H1 (cell line): ENCODE measurements at regions not wholly inside any gene's neighbourhood (a gene's known extent, or its start where the extent isn't known, plus 50 kb on each side); places are given as distances from the start of the nearest gene placed in this dataset.

ENCODE experiments used
- BACH1 ChIP-seq: IDR thresholded peaks from 2 replicates; pipeline ENCODE4 v1.6.1; 2012; ENCODE audit warnings: low read length, improper control_type of control experiment
- RAD21 ChIP-seq, 2 experiments: IDR thresholded peaks in 1 of 2; conservative IDR thresholded peaks in 1 of 2; 2 replicates each; pipeline ENCODE4 v1.6.1; 2011; ENCODE audit warnings: low read depth in 2 of 2, low read length in 2 of 2, improper control_type of control experiment in 1 of 2, inconsistent platforms in 1 of 2, mild to moderate bottlenecking in 1 of 2, moderate library complexity in 1 of 2
- TF ChIP-seq, protein P1 (sequence below), 3 experiments: IDR thresholded peaks; 1 replicate in 2 of 3; 2 replicates in 1 of 3; pipeline versions ENCODE4 v1.5.1 to v1.6.1; 2011; ENCODE audit warnings: low read length in 3 of 3, mild to moderate bottlenecking in 3 of 3, inconsistent platforms in 2 of 3, low read depth in 1 of 3, moderate library complexity in 1 of 3; ENCODE audit not compliant: insufficient read depth in 1 of 3; ENCODE audit errors: control extremely low read depth in 1 of 3

DNA sequence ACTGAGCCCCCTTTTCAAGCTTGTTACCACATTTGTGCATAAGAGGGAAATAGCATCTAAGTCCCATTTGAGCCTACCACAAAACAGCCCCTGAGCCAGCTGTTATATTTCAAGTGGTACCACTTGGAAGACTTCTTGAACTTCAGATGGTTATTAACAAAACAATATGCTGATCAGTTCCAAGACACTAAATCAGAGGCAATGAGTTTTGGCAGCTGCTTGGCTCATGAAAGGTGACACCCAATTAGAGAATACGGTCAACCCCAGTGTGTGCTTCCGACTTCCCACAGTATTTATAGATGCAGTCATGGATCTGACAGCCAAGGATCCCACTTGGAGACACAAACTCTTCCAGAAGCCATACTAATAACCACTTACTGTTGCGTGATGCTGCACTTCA, 469.6 kb upstream of the PPP2R3A start (continued):
- TF ChIP-seq, protein P1, sequence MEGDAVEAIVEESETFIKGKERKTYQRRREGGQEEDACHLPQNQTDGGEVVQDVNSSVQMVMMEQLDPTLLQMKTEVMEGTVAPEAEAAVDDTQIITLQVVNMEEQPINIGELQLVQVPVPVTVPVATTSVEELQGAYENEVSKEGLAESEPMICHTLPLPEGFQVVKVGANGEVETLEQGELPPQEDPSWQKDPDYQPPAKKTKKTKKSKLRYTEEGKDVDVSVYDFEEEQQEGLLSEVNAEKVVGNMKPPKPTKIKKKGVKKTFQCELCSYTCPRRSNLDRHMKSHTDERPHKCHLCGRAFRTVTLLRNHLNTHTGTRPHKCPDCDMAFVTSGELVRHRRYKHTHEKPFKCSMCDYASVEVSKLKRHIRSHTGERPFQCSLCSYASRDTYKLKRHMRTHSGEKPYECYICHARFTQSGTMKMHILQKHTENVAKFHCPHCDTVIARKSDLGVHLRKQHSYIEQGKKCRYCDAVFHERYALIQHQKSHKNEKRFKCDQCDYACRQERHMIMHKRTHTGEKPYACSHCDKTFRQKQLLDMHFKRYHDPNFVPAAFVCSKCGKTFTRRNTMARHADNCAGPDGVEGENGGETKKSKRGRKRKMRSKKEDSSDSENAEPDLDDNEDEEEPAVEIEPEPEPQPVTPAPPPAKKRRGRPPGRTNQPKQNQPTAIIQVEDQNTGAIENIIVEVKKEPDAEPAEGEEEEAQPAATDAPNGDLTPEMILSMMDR (IDR thresholded peaks at IDR 0.05; ENCODE audit: control extremely low read depth in 1 of 3, insufficient read depth in 1 of 3, low read depth in 1 of 3, low read length in 3 of 3): no peak
- TF ChIP-seq RAD21 (IDR thresholded peaks at IDR 0.05 in 1 of 2, conservative IDR thresholded peaks at IDR 0.05 in 1 of 2; ENCODE audit: low read depth in 2 of 2, low read length in 2 of 2) (no peak), BACH1 (no peak)
